Sigmoid colon (tissue), 6 donors: ENCODE measurements at regions not wholly inside any gene's neighbourhood (a gene's known extent, or its start where the extent isn't known, plus 50 kb on each side); places are given as distances from the start of the nearest gene placed in this dataset.

ENCODE experiments used
- DNase-seq: peaks from one replicate; pipeline ENCODE4 v3.0.0-alpha.2; 2019
- H3K27ac ChIP-seq, 4 donors: fragments of 200-600 bp; sonication (generic); one replicate each; pipeline ENCODE4 v1.5.1; 2016 to 2019; ENCODE audit warnings: mild to moderate bottlenecking in 1 of 4
- H3K27me3 ChIP-seq, 3 donors: fragments of 200-600 bp; sonication (generic); one replicate each; pipeline ENCODE4 v1.5.1; 2019; ENCODE audit warnings: mild to moderate bottlenecking in 1 of 3
- H3K36me3 ChIP-seq, 4 donors: fragments of 200-600 bp; sonication (generic); one replicate each; pipeline ENCODE4 v1.5.1; 2016 to 2019
- H3K4me1 ChIP-seq, 4 donors: fragments of 200-600 bp; sonication (generic); one replicate each; pipeline ENCODE4 v1.5.1; 2017 to 2019
- H3K4me3 ChIP-seq, 4 donors: fragments of 200-600 bp; sonication (generic); one replicate each; pipeline ENCODE4 v1.5.1; 2017 to 2019; ENCODE audit warnings: mild to moderate bottlenecking in 2 of 4, moderate library complexity in 1 of 4
- H3K9me3 ChIP-seq, 4 donors: fragments of 200-600 bp in 3 of 4; sonication (generic) in 3 of 4; one replicate each; pipeline versions ENCODE4 v1.5.1 to v1.6.1; 2013 to 2019
- CTCF ChIP-seq, 4 experiments: fragments of 450-650 bp in 3 of 4; fragments of 200-600 bp in 1 of 4; IDR thresholded peaks; one replicate each; pipeline ENCODE4 v1.5.1; 2016 to 2019; ENCODE audit warnings: antibody characterized with exemption in 4 of 4, mild to moderate bottlenecking in 3 of 4, moderate library complexity in 2 of 4
- EP300 ChIP-seq, 4 donors: sonication (generic); formaldehyde crosslinking; IDR thresholded peaks; one replicate each; pipeline ENCODE4 v1.6.1; 2017; ENCODE audit warnings: antibody characterized with exemption in 4 of 4
- POLR2A ChIP-seq, 2 donors: fragments of 450-650 bp; IDR thresholded peaks; one replicate each; pipeline ENCODE4 v1.6.1; 2016; ENCODE audit warnings: antibody characterized with exemption in 2 of 2, mild to moderate bottlenecking in 2 of 2, moderate library complexity in 2 of 2
- POLR2AphosphoS5 ChIP-seq, 4 donors: sonication (generic); formaldehyde crosslinking; IDR thresholded peaks; one replicate each; pipeline ENCODE4 v1.6.1; 2017; ENCODE audit warnings: antibody characterized with exemption in 4 of 4
- WGBS, 2 donors: extraction: QIAGEN DNeasy Blood & Tissue Kit; methylation state at CpG; one replicate each; pipeline ENCODE4 v1.1.7; 2013; 5-methylcytosine and 5-hydroxymethylcytosine counted together
- intact Hi-C: fragments of 100-400 bp; cut with DNase I; formaldehyde crosslinking; loops from one replicate; pipeline ENCODE4 v1.15.1; 2023
- donor health status: healthy with polysubstance abuse.
- donor health status: healthy.

GRCh38 chr17:13088666-13089065, 70.8 kb upstream of the ELAC2 start:
- no peaks in the 10 kb centered on the region for H3K36me3 ChIP-seq
- H3K27me3 ChIP-seq = peaks cover 0 to 9% (median 0%) of the 10 kb centered on the region in 3 donors
- TF ChIP-seq CTCF (IDR thresholded peaks at IDR 0.05) (no peak), POLR2A (IDR thresholded peaks at IDR 0.05) (no peak), EP300 (IDR thresholded peaks at IDR 0.05) (no peak), POLR2AphosphoS5 (IDR thresholded peaks at IDR 0.05) (no peak)
- H3K9me3 ChIP-seq = no peaks in the 10 kb centered on the region
- DNase-seq = no peak
- intact Hi-C loops = no loop called here
- no peak overlapping the region for H3K27ac ChIP-seq
- WGBS, 2 donors = 73 to 75% methylated on average over 5 of the region's 5 CpGs
- no peak overlapping the region for H3K4me3 ChIP-seq
- H3K4me1 ChIP-seq = no peaks in the 10 kb centered on the region

GRCh38 chr17:13087802-13088201, 70.0 kb upstream of the ELAC2 start:
- Histone ChIP-seq H3K9me3 (no peaks in the 10 kb centered on the region), H3K36me3 (no peaks in the 10 kb centered on the region), H3K27ac (no peak overlapping the region), H3K4me1 (no peaks in the 10 kb centered on the region), H3K4me3 (no peak overlapping the region), H3K27me3 (peaks cover 0 to 9% (median 0%) of the 10 kb centered on the region in 3 donors)
- no peak for TF ChIP-seq POLR2AphosphoS5 (IDR thresholded peaks at IDR 0.05)
- TF ChIP-seq POLR2A (IDR thresholded peaks at IDR 0.05) = no peak
- no peak for TF ChIP-seq CTCF (IDR thresholded peaks at IDR 0.05)
- TF ChIP-seq EP300 (IDR thresholded peaks at IDR 0.05) = no peak
- 90 to 91% methylated on average over 3 of the region's 3 CpGs for WGBS, 2 donors
- intact Hi-C loops = no loop called here
- no peak for DNase-seq

- intact Hi-C loops = no loop called here
- H3K27ac ChIP-seq = no peak overlapping the region
- no peak for DNase-seq
- WGBS, 2 donors = 63 to 67% methylated on average over 11 of the region's 11 CpGs
- H3K4me3 ChIP-seq = no peak overlapping the region
- H3K4me1 ChIP-seq = no peaks in the 10 kb centered on the region
- peaks cover 0 to 9% (median 0%) of the 10 kb centered on the region in 3 donors for H3K27me3 ChIP-seq
- no peaks in the 10 kb centered on the region for H3K9me3 ChIP-seq
- H3K36me3 ChIP-seq = no peaks in the 10 kb centered on the region
- TF ChIP-seq POLR2A (IDR thresholded peaks at IDR 0.05) (no peak), EP300 (IDR thresholded peaks at IDR 0.05) (no peak), CTCF (IDR thresholded peaks at IDR 0.05) (no peak), POLR2AphosphoS5 (IDR thresholded peaks at IDR 0.05) (no peak)
Measured at GRCh38 chr17:13086142-13086769, 68.4 kb upstream of the ELAC2 start.

- H3K4me1 ChIP-seq = no peaks in the 10 kb centered on the region
- intact Hi-C loops = no loop called here
- no peak overlapping the region for H3K27ac ChIP-seq
- no peaks in the 10 kb centered on the region for H3K36me3 ChIP-seq
- whole genome bisulfite sequencing, 2 donors = 55 to 64% methylated on average over 2 of the region's 2 CpGs
- DNase-seq = no peak
- H3K4me3 ChIP-seq = no peak overlapping the region
- TF ChIP-seq CTCF (IDR thresholded peaks at IDR 0.05) (no peak), POLR2AphosphoS5 (IDR thresholded peaks at IDR 0.05) (no peak), EP300 (IDR thresholded peaks at IDR 0.05) (no peak)
- no peaks in the 10 kb centered on the region for H3K9me3 ChIP-seq
- peaks cover 0 to 9% (median 0%) of the 10 kb centered on the region in 3 donors for H3K27me3 ChIP-seq
Measured at GRCh38 chr17:13085578-13085977, 67.8 kb upstream of the ELAC2 start.

GRCh38 chr17:13084420-13084819, 66.6 kb upstream of the ELAC2 start:
- Histone ChIP-seq H3K27me3 (peaks cover 0 to 9% (median 0%) of the 10 kb centered on the region in 3 donors), H3K36me3 (no peaks in the 10 kb centered on the region), H3K27ac (no peak overlapping the region), H3K4me3 (no peak overlapping the region), H3K9me3 (no peaks in the 10 kb centered on the region), H3K4me1 (no peaks in the 10 kb centered on the region)
- no peak for DNase-seq
- 44 to 52% methylated on average over 3 of the region's 3 CpGs for WGBS, 2 donors
- intact Hi-C loops = no loop called here
- no peak for TF ChIP-seq EP300 (IDR thresholded peaks at IDR 0.05)
- no peak for TF ChIP-seq POLR2AphosphoS5 (IDR thresholded peaks at IDR 0.05)
- no peak for TF ChIP-seq CTCF (IDR thresholded peaks at IDR 0.05)
- no peak for TF ChIP-seq POLR2A (IDR thresholded peaks at IDR 0.05)
